ENCODE measurements at regions not wholly inside any gene's neighbourhood (a gene's known extent, or its start where the extent isn't known, plus 50 kb on each side); places are given as distances from the start of the nearest gene placed in this dataset.

DNA sequence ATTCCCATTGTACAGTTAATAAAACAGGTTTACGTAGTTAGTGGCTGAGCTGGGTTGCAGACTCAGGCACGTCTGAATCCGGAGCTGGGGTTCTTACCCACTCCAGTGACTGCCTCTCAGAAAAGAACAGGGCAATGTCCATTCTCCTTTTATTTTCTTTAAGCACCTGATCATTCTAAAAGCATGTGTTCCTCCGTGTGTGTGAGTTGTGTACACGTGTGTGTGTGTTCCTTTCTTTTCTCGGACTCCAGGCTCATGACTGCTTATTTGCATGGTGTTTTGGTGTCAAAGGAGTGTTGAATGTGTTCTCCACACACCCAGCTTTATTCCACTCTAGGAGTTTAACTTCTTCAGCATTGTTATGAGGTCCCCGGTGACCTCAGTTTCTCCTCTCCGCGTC lies 260.1 kb downstream of the SNX10 start:
- TF ChIP-seq, protein P1, sequence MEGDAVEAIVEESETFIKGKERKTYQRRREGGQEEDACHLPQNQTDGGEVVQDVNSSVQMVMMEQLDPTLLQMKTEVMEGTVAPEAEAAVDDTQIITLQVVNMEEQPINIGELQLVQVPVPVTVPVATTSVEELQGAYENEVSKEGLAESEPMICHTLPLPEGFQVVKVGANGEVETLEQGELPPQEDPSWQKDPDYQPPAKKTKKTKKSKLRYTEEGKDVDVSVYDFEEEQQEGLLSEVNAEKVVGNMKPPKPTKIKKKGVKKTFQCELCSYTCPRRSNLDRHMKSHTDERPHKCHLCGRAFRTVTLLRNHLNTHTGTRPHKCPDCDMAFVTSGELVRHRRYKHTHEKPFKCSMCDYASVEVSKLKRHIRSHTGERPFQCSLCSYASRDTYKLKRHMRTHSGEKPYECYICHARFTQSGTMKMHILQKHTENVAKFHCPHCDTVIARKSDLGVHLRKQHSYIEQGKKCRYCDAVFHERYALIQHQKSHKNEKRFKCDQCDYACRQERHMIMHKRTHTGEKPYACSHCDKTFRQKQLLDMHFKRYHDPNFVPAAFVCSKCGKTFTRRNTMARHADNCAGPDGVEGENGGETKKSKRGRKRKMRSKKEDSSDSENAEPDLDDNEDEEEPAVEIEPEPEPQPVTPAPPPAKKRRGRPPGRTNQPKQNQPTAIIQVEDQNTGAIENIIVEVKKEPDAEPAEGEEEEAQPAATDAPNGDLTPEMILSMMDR (IDR thresholded peaks at IDR 0.05) = no peak
- no peak for TF ChIP-seq POLR2A (IDR thresholded peaks at IDR 0.05)

Data from testis (tissue), 2 donors.